ENCODE measurements at regions not wholly inside any gene's neighbourhood (a gene's known extent, or its start where the extent isn't known, plus 50 kb on each side); places are given as distances from the start of the nearest gene placed in this dataset.
"Not testable (repeated sequence)": the region's sequence is repeated elsewhere in the genome, so short reads cannot be mapped to it uniquely, and the experiment has no call there.

DNA sequence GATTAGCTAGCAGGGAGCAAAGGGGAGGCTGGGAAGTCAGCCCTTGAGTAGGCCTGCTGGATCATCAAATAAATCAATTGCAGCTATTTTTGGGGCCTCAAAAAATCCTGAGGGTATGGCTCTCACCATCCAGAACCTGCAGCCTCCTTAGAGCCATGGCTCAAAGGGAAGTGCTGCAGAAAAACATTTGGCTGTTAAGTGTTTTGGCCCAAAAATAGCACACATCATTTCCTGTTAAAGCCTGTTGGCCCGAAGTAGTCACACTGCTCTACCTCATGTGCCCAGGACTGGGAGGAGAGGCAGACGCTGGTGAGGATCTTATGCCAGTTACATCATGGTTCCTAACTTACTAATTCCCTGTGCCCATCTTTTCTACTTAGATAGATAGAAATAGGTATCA lies 176.8 kb upstream of the PLGLB1 start:
- not testable (repeated sequence) for DNase-seq (ENCODE audit: low spot score)

DNA sequence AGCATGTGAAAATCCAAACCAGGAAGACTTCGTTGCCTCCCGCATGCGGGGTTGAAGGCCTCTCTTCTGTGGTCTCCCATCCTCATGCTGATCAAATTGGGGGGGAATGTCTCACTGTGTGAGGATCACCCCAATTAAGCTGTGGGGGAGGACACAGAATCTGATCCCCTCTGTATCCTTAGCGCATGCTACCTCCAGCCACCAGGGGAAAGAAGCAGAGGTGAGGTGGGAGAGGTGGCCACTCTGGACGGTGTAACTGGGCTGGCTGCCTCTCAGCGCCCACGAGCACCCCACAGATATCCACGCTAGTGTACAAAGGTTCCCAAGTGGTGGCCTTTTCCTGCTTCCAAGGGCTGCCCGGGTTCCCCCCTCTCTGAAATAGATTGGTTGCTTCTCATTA lies 177.6 kb upstream of the PLGLB1 start:
- DNase-seq (ENCODE audit: low spot score): not testable (repeated sequence)

DNA sequence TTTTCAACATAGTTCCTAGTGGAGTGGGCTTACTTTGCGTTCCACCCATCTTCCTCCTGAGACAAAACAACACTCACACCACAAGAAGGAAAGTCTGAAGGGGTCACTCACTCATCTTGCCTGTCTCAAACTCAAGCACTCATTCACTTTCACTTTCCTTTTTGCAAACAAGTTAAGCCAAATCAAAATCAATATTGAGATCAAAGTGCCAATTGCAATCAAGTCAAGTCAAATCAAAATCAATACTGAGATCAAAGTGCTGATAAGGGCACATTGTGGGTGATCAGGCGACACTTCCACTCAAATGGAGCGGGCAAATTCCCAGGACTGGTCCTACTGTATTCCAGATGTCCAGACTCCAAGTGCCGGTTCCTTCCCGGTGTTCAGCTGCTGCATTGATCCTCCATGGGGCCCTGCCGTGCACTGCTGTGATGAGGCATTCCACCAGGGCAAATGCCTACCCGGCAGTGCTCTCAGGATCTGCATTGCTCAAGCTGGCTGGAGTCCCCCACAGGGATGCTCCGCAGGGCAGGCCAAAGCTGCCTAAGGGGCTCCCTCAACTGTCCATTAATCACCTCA lies 183.0 kb upstream of the PLGLB1 start:
- not testable (repeated sequence) for DNase-seq (ENCODE audit: low spot score)

DNA sequence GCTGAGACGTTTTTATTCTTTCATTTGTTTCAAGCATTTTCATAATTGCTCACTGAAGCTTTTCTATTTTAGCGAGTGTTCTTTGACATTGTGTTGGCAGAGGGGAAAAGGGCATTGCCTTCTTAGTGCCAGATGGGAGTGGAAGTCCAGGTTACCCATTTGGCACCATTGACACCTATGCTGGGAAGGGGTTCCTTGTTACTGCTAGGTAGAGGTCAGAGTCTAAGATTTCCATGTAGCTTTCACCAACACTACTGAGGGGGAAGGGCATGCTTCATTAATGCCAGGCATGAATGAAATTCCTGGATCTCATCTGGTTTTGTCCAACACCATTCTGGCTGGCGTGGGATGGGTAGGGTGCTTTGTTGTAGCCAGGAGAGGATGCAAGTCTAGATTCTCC lies 191.3 kb upstream of the PLGLB1 start:
- DNase-seq (ENCODE audit: low spot score): not testable (repeated sequence)

DNA sequence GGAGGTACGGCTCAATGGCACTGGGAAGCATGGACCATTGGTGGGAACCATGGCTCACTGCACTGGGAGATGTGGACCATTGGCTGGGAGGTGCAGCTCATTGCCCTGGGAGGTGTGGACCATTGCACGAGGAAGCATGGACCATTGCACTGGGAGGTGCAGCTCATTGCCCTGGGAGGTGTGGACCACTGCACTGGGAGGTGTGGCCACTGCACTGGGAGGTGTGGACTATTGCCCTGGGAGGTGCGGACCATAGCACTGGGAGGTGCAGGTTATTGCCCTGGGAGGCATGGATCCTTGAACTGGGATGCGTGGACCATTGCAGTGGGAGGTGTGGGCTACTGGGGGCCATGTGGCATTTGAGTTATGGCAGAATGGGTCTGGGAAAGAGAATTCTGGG lies 195.4 kb upstream of the PLGLB1 start:
- not testable (repeated sequence) for DNase-seq (ENCODE audit: low spot score)

DNA sequence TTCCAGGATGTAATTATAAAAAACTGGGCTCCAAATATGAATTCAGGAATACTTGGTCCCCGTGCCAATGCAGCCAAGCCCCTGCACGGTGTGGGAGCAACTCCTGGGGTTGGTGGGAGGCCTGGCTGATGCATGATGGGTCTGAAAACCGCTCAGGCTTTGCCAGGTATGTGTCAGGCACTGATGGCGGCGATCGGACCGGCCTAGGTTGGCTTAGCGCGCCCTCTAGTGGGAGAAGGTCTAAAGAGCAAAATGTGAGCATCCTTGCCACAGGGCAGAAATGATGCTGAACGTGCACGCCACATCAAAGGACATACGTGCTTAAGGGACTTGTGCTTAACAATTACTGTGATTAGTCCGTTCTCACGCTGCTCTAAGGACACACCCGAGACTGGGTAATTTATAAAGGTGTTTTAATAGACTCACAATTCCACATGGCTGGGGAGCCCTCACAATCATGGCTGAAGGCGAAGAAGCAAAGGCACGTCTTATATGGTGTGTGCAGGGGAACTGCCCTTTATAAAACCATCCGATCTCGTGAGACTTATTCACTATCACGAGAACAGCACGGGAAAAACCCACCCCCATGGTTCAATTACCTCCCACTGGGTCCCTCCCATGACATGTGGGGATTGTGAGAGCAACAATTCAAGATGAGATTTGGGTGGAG lies 196.2 kb upstream of the PLGLB1 start:
- not testable (repeated sequence) for DNase-seq (ENCODE audit: low spot score)

DNA sequence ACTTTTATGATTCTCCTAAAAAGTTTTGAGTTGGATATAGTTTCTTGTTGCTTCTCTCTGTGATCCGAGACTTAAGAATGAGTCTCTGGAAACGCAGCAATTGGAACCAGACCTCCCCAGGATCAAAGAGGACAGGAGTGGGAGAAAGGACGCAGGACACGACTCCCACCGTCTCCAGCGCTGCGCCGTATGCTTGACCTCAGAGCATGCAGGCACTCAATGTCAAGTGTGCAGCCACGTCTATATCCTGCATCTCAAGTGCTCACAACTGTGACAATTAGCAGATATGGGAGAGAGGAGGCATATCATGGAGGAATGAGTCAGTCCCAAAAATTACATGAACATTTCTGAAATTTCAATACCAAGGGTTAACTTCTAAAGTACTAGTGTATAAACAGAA lies 199.0 kb upstream of the PLGLB1 start:
- not testable (repeated sequence) for DNase-seq (ENCODE audit: low spot score)

DNA sequence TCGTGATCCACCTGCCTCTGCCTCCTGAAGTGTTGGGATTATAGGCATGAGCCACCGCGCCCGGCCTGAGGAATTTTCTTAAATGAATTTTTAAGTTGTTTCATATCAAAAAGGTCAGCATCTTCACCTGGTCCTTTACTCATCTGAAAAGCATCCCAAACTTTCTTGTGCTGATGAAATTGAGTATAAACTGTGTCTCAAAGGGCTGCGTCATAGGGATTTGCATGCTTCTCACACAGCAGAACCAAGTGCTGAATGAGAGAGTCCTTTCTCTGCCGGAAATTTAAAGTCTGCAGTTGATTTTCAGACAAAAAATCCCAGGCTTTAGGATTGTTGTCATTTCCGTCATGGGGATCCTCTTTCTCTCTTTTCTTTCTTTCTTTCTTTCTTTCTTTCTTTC lies 200.5 kb upstream of the PLGLB1 start:
- not testable (repeated sequence) for DNase-seq (ENCODE audit: low spot score)

DNA sequence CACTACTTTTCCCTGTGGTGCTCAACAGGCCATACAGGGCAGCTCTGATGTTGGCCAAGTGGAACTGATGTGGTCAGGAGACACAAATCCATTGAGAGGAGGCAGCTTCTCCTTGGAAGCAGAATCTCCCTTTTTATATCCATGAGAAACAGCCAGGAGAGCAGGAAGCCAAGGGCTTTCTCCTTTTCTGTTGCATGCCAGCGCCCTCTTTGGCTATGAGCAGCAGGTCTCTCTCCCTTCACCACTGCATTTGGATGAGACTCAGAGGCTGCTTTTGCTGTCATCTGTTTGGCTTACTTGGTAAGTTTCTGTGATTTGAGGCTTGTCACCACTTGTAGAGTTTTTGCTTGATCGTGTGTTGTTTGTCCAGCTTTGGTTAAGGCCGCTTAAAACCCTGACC lies 202.2 kb upstream of the PLGLB1 start:
- not testable (repeated sequence) for DNase-seq (ENCODE audit: low spot score)

DNA sequence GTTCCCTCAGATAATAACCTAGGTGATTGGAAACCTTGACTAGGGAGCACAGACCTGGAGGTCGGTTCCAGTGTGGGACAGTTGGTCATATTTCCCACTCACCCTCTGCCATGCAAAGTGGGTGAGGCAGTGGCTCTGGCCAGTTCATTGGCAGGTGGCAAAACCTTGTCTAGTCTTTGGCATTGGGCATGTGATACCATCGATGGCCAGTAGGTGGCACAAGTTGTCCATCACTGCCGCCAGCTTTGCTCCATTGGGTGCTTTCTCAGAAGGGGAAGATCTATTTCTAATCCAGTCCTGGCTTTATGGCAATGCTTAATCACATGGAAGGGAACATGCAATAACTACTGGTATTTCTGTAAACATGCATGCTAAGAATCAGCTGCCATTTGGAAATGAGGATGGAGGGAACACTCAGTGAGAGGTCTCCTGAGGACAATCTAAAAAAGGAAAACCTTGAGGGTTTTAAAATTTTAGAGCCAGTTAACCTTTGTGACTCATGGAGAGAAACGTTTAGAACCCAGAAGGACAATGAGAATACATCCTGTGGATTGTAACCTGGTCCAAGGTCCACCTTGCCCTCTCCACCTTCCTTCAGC lies 207.5 kb upstream of the PLGLB1 start:
- not testable (repeated sequence) for DNase-seq (ENCODE audit: low spot score)

DNA sequence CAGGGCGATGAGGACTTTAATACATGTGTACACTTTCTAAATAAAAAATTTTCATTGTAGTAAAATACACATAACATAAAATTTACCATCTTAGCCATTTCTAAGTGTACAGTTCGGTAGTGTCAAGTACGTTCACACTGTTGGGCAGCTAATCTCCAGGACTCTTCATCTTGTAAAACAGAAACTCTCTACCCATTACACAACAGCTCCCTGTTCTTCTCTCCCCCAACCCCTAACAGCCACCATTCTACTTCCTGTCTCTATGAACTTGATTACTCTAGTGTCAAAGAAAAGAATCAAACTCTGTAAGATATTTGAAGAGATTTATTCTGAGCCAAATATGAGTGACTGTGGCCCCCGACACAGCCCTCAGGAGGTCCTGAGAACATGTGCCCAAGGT lies 208.3 kb upstream of the PLGLB1 start:
- DNase-seq (ENCODE audit: low spot score): not testable (repeated sequence)

DNA sequence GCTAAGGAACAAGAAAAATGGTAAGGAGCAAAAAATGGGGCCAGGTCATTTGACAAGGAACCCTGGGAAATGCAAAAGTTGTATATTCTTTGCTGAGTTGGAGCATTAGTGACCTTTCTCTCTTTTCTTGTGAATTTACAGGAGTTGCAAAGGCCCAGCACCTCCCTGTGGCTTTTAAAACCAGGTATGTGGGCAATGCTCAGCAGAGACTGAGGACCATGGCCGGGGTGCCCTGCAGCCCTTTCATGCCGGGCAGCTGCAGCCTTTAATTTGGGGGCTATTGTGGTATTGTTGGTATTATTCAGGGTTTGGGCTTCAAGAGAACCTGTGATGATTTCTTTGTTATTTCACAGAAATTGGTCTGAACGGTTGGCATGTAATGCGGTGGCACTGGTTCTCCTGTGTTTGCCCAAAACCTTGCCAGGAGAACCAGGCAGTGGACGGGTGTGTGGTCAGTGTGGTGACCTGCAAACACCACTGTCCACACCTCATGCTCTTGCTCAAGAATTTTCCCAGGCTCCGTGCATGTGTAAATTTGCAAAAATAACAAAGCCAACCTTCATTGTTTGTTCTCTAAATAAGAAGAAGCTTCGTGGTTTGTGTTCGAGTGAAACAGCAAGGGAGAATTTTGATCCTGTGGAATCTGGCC lies 213.8 kb upstream of the PLGLB1 start:
- DNase-seq (ENCODE audit: low spot score): not testable (repeated sequence)

DNA sequence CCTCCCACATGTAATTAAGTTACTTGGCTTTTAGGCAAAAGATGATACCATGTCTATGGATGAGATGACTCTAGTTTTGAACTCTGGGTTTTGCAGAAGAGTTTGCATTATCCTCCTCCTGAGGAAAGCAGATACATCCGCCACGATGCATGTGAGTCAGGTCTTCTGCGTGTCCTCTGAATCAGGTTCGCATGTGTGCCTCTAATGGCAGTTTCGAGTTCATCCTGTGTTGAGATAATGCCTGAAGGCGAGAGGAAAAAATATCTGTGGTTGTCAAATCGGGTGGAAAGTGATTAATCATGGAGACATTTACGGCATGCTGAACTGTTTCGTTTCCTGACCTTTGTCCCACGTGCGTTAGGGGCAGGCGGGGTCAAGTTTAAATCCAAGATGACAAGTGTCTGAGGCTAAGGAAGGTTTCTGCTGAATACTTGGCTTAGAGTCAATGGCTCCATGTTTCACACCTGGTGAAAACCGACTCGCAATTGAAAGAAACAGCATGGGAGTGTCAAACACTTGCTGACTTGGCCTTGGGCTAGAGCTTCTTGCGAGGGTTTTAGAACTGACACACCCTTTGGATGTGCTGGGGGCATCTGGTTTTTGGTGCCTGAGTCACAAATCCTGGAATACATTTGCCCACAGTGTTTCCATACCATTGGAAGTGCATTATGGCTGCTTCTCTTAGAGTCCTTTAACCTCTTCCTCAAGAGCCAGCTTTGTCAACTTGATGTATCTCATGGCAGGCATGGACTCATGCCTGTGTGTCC lies 216.1 kb upstream of the PLGLB1 start:
- DNase-seq (ENCODE audit: low spot score): not testable (repeated sequence)

DNA sequence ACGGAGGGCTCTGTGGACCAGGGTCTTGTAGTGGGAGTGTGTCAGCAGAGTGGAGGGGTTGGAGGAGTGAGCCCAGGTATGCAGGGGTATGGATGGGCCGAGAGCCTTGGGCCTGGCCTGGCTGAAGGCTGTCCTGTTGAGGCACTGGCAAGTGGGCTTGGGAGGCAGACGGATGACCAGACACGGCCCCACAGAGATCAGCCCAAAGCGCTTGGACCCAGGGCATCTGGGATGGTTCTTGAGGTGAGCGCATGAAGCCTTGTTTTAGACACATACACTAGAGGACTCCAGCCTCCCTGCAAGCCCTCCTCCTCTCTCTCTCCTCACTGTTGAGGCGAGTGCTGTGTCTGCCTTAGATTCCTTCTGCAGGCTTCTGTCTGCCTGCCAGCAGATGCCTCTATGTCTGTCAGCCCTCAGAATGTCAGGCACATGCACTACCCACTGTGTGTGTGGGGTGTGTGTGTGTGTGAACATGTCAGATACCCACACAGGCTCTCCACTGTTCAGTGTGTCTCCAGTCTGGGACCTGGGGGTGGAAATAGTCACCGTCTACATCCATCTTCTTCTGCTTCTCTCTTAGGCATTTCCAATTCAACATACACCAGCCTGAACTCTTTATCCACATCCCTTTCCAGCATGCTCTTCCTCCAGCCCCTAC lies 218.0 kb upstream of the PLGLB1 start:
- not testable (repeated sequence) for DNase-seq (ENCODE audit: low spot score)

DNA sequence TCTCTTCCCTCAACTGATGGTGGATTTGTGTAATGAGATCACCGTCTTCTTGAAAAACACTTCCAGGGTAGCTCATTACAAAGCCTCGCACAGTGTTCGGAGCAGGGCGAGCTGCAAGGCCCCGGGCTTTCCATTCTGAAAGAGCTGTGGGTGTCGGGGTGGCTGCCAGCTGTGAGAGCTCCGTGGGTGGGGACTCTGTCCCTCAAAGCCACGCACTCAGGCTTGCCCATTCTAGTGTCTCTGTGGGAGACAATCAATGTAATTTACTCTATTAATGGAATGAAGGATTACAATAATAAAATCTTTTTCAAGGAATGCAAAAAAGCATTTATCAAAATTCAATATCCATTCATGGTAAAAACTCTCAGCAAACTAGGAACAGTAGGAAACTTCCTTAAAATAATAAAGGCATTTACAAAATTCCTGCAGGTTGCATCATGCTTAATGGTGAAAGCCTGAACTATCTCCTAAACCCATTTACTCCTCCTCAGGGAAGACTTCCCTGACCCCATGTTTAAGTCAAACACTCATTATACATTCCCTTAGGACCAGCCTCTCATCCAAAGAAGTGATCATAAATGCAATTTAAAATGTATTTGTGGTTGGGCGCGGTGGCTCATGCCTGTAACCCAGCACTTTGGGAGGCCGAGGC lies 224.5 kb upstream of the PLGLB1 start:
- not testable (repeated sequence) for DNase-seq (ENCODE audit: low spot score)

DNA sequence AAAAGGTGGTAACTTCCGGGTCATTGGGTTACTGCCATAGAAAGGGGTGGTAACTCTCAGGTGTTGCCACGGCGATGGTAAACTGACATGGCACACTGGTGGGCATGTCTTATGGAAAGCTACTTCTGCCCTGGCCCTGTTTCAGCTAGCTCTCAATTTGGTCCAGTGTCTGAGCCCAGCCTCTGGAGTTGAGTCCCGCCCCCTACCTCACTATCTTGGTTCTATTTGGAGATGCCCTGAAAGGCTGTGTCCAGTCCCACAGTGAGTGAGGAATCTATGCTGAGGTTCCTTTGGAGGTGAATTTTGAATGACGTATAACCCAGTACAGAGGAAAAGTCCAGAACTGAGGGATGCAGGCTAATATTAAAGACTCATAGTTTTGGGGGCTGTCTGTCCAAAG lies 230.4 kb upstream of the PLGLB1 start:
- not testable (repeated sequence) for DNase-seq (ENCODE audit: low spot score)

DNA sequence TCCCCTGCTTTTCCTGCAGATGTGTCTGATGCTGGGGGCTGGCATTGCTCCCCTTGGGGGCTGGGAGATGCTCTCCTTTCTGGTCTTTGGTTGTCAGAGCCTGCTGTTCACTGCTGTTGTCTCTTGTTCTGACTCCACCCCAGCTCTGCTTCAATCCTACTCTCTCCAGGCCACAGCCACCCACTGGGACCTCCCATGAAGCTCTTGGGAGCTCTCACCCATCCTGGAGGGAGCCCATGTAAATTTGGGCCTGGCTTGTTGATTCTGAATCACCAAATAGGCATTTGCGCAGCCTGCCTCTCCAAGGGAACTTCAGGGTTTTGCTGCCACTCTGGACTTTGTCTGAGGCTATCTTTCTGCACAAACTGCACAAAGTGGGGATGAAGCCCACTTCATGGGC lies 232.9 kb upstream of the PLGLB1 start:
- not testable (repeated sequence) for DNase-seq (ENCODE audit: low spot score)

DNA sequence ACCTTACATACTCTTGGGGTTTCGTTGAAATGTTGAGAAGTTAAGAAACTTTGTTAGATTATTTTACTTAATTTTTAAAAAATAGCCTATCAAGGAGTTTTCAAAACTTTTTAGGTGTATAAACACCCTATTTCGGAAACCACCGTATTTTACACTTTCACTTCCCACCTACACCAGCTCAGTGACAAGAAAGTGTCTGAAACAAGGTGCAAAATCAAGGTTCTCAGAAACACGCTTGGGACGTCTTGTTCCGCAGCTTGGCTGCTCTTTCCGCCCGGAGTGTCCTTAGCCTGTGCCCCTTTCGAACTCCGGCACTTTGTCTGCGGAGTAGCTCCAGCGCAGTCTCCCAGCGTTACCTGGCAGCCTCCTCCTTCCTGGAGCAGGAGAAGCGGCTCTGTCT lies 233.8 kb upstream of the PLGLB1 start:
- not testable (repeated sequence) for DNase-seq (ENCODE audit: low spot score)

DNA sequence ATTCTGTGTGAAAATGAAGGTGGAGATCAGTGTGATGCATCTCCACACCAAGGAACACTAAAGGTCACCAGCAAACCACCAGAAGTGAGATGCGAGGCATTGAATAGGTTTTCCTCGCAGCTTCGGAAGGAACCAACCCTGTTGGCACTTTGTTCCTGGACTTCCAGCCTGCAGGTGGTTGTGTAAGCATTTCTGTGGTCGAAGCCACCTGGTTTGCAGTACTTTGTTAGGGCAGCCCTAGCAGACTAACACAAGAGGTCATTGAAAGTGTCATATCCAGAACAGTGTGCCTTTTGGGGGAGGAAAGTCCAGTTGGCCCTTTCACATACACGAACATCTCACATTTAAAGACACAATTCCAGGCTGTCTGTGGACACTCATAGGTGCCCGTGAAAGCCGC lies 237.2 kb upstream of the PLGLB1 start:
- not testable (repeated sequence) for DNase-seq (ENCODE audit: low spot score)

DNA sequence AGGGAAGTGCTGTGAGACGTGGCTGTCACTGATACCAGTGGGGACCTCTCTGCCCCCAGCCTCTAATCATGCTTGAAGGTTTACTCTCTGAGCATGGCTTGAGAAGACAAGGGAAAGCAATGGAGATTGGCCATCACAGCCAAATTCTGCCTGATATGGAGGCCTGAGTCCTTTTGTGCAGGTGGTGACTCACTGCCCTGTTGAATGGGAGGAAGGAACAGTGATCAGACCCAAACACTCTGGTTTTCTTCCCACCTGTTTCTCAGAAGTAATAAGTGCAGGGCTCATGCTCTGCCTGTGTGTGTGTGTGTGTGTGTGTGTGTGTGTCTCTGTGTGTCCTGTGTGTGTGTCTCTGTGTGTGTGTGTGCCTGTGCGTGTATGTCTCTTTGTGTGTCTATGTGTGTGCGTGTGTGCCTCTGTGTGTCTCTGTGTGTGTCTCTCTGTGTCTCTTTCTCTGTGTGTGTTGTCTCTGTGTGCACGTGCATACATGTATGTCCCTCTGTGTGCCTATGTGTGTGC lies 240.6 kb upstream of the PLGLB1 start:
- not testable (repeated sequence) for DNase-seq (ENCODE audit: low spot score)

Data from germinal center (tissue), 1 donor.